ENCODE measurements at regions not wholly inside any gene's neighbourhood (a gene's known extent, or its start where the extent isn't known, plus 50 kb on each side); places are given as distances from the start of the nearest gene placed in this dataset.

- TF ChIP-seq CTCF (conservative IDR thresholded peaks at IDR 0.05 in 1 of 2, IDR thresholded peaks at IDR 0.05 in 1 of 2; ENCODE audit: low read depth in 1 of 2, low read length in 2 of 2), result no peak
- TF ChIP-seq EZH2 (IDR thresholded peaks at IDR 0.05; ENCODE audit: low read length, missing control alignments), result no peak
Observed at GRCh38 chr2:125698280-125698679, 957.7 kb upstream of the GYPC start.

Measured in fibroblast of lung (primary cell).